NCI-H2107 (cell line): ENCODE measurements at regions not wholly inside any gene's neighbourhood (a gene's known extent, or its start where the extent isn't known, plus 50 kb on each side); places are given as distances from the start of the nearest gene placed in this dataset.

Experiments used
- DNase-seq: peaks from one replicate; lab custom pipeline; 2025; lab: John Stamatoyannopoulos, UW

DNA sequence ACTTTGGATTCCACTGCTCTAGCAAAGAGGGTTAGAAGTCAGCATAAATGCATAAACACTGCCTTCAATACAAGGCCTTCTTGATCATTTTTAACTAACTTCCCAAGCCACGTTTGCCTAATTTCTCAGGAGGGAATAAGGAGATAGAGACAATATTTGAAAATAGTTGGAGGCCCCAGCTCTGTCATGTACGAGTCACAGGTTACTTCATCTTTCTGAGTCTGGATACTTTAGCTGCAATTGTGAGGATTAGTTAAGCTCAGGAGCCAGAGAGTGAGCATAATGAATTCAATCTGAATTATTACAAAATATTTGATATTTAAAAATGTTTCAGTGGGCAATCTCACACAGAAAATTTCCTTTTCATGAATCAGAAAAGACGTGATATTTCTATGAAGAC lies 298.9 kb downstream of the SHOX2 start:
- no peak for DNase-seq

DNA sequence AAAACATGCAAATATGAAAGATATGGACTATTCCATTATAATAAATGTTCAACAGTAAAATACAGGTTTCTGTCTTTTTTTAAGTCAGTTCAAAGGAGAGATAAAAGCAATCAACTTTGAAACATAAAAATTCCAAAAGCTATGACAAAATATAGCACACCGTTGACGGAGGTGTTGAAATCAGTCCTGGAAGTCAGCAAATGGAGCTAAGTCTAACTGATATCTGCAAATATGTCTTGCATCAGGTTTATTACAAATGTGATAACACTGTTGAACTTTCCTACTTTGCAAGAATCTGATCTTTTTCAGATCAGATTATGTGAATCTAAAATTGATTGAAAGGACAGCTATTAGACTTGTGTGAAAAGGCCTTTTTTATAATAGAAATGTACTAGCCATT lies 300.7 kb downstream of the SHOX2 start:
- no peak for DNase-seq

DNA sequence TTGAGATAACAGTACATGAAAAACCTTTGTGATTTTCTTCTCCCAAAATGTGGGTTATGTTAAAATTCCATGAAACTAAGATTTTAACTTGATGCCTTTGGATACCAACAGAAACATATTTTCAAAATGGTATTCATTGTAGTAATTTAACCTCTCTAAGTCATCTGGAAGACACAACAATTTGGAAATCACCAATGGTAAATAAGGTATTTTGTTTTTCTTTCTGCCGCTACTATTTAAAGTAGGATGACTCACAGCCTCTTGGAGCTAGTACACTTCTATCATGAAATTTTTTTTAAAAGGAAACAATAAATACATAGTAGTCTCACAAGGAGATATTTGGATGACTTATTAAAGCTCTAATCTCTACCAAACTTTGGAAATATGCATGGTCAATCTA lies 291.6 kb upstream of the VEPH1 start:
- DNase-seq: no peak

DNA sequence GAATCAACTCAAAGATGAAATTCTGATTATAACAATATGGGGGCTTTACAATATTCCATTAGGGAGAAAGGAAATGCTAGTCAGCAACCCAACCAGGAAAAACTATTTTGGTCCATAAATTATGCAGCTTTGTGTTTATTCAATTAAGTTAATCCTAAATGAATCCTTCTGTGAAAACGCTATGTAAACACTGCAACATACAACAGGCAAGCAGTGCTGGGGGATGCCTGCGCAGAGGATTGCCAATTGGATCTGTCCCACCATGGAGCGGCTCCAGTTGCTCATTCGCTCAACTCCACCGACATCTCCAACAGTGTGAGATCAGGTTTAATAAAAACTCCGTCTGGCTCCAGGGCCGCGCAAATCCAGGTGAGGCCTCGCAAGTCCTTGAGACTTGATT lies 290.5 kb upstream of the VEPH1 start:
- DNase-seq: no peak

DNA sequence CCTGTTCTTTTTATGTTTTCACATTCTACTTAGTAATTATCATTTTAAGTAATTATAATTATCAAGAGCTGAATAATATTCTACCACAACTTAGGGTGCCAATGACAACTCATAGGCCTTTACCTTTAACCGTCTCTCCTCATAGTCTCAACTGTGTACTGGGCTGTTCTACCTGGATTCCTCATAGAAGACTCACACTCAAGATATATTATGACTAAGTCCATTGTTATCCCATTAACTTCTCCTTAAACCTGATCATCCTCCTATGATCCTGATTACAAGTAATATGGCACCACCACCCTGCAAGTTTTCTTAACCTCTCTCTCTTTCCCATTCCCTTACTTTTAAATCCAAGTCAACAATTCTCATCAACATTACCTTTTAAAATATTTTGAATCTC lies 285.9 kb upstream of the VEPH1 start:
- DNase-seq: no peak

DNA sequence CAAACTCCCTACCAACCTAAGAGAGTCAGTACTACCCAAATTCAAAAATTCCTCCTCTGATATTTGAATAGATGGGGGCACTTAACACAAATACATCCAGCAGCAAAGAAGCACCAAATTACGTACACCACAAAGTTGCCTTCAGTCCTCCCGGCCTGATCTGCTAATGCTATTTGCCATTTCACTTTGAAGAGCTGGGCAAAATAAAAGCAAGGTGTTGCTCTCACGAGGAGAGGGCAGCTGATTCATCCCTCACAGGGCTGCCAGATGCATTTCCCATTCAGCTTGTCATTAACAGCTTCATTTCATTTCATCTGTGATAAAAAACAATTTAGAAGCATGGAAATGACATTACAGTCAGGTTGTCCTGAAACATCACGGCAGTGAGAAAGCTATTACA lies 283.4 kb upstream of the VEPH1 start:
- no peak for DNase-seq

DNA sequence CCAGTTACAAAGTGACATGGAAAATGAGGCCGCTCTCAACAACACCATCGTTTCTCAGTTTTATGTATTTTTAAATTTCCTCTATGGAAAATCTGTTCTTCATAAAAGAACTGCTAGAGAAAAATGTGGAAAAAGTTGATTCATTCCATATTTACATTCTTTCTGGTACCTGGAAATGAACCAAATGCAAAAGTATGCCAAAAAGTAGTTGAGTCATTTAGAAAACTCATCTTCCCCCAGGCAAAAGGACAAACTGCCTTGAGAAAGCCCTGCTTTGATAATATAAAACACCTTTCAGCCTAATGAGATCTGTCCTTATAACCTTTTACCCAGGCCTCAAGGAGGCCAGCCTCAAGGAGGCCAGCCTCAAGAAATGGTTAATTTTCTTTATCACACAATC lies 283.0 kb upstream of the VEPH1 start:
- no peak for DNase-seq

DNA sequence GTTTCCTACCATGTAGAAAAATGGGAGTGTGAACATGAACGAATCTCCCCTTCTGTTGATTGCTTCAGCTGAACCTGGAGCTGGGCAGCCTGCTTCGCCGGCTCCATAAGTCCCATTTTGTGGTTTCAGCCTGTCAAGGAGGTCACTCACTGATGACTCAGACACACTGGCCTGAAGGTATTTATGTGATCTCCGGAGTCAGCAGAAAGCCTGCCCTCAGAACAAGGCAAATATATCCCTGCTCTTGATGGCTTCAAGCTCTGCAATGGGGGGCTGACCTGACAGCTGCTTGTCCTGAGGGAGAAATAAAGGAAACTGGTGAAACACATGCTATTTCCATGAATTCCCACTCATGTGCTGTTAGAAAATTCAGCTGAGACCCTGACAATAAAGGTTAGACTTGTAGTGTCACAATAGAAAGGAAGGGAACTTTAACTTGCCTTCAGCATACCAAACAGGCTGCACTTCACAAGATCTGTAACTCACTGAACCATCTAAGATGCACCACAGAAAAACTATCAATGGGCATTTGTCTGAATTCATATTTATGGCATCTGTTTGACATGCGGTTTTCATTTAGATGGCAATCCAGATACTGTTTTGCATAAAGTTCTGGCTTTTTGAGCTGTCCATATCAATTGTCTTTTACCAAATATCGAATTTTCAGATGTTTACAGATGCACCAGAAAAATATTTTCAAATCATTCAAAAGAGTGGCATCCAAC lies 282.0 kb upstream of the VEPH1 start:
- no peak for DNase-seq

DNA sequence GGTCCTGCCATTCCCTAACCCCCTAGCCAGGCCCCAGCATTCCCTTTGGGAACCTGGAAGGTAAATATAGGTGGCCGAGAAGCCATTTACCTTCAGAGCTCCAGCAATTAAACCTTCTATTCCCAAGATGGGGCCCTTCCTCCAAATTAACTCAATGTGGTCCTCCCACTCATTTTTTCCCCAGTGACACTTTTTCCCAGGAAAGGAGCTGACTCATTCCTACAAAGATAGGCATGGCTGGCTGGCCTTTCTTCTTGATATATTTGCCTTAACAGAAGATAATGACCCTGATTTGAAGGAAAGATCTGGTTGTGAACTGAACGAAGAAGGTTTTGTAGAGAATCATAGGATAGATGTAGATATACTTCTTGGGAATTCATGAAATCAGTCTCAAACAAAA lies 279.0 kb upstream of the VEPH1 start:
- no peak for DNase-seq

DNA sequence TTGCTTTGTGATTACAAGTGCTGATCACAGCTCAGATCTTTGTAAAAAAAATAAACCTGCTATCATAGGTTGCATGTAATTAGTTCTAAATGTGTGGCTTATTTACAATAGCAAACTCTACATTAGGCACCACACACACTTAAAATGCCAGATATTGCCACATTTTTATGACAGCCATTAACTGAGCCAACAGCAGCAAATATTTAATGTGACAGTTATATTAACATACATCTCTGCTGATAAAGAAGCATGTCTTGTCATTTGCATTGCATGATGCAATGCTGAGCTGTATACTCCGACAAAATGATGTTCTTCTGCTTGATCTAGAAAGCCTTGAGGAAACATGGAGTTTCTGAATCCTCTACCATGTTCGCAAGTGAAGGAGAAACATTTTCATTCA lies 273.6 kb upstream of the VEPH1 start:
- DNase-seq: no peak

DNA sequence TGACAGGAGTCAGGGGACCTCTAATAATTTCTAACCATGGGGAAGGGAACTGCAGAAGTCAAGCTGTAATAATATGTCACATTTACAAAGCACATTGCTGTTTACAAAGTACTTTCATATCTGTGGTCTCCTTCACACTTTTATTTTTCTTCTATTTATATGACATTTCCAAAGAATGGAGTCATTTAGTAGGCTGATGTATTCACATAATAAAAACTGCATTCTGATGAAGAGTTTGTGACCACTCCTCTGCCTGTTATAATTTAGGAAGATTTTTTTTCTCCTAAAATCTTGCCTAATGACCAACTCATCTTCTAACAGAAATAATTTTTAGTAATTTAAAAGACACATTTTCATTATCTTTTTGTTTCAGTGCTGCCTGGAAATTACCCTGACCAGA lies 272.2 kb upstream of the VEPH1 start:
- DNase-seq: no peak

DNA sequence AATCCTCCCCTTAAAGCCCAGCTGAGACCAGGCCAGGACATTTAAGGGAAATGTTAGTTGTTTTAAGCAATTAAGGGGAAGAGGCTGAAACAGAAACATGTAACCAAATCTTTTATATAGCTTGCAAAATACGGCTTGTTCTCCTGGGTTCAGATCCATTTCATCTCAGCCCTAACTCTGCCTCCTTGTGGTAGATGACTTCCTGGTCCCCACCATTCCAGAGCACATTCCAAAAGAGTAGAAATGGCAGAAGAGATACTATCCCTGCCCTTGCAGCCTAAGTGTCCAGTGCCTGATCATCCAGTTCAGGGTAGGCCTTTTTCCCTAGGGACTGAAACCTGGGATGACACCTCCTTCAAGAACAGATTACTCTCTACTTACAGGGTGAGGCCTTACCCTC lies 266.2 kb upstream of the VEPH1 start:
- DNase-seq: no peak

DNA sequence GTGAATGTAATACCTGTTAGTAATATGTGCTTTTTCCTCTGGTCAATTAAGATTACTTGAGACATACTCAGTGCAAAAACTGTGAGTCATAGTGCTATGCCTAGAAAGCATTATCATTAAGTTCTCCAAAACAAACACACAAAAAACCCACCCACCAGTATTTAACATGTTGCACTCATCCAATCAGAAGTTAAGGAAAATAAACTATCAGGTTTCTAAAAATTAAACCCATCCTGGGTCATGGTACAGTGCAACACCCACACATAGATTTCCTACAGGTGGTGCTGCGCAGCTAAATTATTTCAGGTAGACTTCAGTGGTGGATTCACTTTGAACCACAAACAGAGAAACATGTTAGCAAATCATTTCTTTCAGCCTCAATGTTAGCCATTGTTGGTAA lies 264.4 kb upstream of the VEPH1 start:
- no peak for DNase-seq

DNA sequence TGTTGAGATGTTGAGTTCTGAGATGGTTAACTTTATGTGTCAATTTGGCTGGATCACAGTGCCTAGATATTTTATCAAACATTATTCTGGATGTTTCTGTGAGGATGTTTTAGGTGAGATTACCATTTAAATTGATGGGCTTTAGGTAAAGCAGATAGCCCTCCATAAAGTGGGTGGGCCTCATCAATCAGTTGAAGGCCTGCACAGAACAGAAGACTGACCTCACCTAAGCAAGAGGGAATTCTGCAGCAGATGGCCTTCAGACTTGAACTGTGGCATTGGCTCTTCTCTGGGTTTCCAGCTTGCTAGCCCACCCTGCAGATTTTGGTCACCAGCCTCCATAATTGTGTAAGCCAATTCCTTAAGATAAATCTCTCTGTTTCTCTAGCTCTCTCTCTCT lies 260.4 kb upstream of the VEPH1 start:
- DNase-seq: no peak

DNA sequence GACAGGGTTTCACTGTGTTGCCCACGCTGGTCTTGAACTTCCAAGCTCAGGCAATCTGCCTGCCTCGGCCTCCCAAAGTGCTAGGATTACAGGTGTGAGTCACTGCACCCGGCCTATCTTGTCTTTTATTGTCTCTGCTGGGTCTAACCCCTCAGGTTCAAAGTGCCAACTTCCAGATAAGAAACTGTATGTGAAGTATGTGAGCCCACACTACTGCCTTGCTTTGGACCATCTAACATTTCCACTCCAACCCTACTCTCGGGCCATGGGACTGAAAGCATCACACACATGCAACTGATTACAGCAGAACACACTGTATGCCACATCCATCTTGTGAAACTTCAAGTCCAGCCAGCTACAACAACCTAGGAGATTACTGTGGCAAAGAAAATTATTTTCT lies 256.1 kb upstream of the VEPH1 start:
- DNase-seq: no peak

DNA sequence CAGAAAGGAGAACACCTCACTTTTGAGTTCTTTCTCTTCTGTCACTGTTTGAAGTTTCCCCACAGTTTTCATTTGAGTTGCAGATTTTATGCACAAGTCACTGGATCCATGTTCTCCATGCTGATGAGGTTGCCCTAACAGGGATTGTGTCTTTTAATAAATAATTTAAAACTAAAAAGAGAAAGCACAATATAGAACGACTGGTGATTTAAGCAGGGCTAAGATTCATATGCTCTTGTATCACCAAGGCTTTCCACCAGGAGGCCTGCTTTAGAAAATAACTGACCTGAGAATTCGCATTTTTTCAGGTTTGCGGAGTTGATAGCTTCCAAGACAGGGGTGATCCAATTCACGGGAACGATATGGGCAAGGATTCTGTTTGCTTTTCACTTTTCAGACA lies 252.0 kb upstream of the VEPH1 start:
- no peak for DNase-seq

DNA sequence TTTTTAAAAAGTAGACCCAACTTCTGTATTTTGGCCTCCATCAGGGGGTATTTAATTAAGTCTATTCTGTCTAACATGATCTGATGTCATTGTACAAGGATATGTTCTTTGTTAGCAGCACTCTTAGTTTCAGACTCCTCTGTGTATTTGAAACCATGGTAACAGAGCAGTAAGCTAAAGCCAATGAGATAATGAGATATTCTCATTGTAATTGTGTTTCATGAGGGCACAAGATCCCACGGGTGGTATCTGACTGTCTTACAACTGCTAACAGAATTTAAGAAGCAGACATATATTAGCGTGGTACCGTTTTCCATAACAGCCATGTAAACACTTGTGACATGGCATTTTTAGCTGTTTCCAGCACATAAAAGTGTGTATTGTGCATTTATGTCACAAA lies 251.2 kb upstream of the VEPH1 start:
- no peak for DNase-seq

DNA sequence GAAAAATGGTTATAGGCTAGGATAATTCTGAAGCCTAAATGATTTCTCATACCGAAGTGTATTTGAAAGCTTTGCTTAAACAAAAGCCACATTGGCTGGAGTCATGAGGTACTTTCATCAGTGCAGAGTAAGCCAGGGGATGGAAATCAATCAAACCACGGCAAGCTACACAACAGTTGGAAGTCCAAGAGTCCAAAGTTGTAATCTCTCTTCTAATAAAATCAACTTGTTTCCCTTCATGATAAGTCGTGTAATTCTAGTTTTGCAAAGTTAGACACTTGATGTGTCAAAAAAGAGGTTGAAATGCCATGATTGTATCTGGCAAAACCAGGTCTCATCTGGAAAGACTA lies 250.5 kb upstream of the VEPH1 start:
- no peak for DNase-seq

DNA sequence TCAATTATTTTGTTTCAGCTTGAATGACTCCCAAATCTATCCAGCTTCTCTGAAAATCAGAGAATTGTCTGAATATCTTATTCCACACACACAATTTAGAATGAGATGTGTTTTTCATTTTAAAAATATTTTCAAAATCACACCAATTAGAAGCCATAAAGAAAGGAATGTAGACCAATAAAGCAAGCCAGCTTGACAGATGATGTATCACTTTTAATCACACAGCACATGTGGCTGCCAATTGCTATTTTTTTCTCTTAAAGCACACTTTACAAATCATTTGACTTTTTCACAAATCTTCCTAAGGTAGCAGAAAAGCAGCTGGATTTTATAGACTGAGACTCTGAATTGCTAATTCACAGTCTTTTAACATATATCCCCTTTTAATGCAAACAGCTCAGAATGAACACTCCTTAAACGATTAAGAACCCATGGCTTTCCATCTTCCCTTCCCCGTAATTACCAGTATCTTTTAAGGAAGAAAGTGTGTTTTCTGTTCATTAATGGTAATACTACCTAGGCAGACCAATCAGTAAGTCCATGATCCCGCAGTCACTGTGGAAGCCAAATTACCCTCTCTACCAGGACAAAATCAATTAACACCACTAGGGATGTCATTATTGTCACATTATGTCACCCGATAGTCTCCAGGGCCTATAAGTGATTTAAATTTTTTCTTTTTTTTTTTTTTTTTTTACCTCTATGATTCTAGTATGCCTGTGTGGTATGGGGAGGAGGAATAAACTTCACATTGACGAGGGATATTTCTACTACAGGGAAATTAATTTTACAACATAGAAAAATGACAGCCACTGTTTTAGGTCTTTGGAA lies 250.0 kb upstream of the VEPH1 start:
- DNase-seq: no peak

DNA sequence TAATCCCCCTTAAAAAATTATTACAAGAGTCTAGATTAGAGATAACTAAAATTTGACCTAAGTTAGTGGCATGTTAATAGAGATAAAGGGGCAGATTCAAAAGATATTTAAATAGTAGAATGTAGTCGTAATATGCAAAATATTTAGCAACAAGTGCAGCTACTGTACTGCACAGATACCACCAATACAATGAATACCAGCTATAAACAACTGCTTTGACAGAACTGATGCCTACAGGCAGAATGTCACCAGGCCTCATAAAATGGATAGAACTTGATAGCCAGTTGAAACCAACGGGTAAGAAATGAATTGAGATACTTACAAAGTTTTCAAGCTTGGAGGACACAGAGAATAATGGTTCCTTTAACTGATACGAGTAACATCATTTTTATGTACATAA lies 249.3 kb upstream of the VEPH1 start:
- no peak for DNase-seq

DNA sequence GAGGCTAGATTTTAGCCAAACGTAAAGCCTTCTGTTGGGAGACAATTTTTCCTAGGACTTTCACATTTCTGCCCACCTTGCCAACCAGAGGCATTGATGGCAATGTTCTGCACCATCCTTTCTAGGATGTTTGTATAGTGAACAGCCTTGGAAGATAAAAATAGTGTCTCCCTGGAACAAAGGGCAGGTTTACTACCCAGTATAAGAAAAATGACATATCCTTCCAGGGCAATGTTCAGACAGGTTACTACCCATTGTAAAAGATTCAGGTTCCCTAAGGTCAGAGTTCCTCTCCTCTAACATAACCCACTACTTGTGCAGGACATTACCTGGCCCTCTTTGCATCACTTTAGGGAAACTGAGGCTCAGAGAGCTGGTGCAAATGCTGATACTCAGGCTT lies 248.2 kb upstream of the VEPH1 start:
- no peak for DNase-seq

DNA sequence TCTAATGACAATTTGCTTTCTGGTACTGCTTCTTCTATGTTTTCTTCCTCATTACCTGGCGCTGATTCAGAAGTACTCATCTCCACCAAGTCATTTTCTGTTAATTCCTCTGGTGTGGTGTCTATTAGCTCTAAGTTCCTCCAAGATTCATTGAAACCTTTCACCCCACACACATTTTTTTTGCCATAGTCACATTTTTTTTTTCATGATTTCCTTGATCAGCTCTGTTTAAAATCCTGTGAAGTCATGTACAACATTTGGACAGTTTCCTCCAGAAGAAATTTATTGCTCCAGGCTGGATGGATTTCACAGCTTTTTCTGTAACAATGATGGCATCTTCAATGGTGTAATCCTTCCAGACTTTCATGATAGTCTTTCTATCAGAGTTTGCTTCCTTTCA lies 243.2 kb upstream of the VEPH1 start:
- no peak for DNase-seq

DNA sequence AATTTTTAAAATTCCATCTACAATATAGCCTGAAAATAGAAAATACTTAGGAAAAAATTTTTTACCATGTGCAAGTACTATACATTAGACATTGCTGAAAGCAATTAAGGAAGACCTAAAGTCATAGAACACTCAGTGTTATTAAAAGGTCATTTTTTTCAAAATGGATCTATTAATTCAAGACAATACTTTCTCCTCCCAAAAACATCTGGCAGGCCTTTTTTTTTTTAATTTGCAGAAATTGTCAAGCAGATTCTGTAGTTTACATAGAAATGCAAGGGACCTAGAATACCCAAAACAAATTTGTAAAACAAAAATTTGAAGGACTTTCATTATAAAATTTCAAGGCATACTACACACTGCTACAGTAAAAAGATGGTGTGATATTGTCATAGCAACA lies 238.4 kb upstream of the VEPH1 start:
- no peak for DNase-seq

DNA sequence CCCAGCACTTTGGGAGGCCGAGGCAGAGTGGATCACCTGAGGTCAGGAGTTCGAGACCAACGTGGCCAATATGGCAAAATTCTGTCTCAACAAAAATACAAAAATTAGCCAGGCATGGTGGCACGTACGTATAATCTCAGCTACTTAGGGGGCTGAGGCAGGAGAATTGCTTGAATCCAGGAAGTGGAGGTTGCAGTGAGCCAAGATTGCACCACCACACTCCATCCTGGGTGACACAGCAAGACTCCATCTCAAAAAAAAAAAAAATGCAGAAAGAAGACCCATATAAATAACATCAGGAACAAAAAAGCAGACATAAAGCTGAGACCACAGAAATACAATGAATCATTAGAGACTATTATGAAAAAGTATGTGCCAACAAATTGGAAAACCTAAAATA lies 235.2 kb upstream of the VEPH1 start:
- no peak for DNase-seq
